ENCODE measurements at regions not wholly inside any gene's neighbourhood (a gene's known extent, or its start where the extent isn't known, plus 50 kb on each side); places are given as distances from the start of the nearest gene placed in this dataset.
A peak's percentile ranks its signal among the peaks of the same experiment; 100 is the strongest.

- Mint-ChIP-seq H3K9me3 (peaks cover 5% of the 10 kb centered on the region), H3K4me1 (ENCODE audit: unreplicated experiment) (peaks cover 4% of the 10 kb centered on the region), H3K36me3 (no peaks in the 10 kb centered on the region), H3K4me3 (no peak overlapping the region), H3K27me3 (no peaks in the 10 kb centered on the region), H3K27ac (no peak overlapping the region)
- TF ChIP-seq CTCF (conservative IDR thresholded peaks at IDR 0.05): no peak
- DNase-seq (ENCODE audit: extremely low spot score, unreplicated experiment): no peak
Measured at GRCh38 chr12:89920866-89921265, 212.2 kb upstream of the ATP2B1 start.

- Mint-ChIP-seq H3K27ac (no peak overlapping the region), H3K4me3 (no peak overlapping the region), H3K36me3 (no peaks in the 10 kb centered on the region), H3K9me3 (peaks cover 5% of the 10 kb centered on the region), H3K4me1 (ENCODE audit: unreplicated experiment) (peaks cover 4% of the 10 kb centered on the region), H3K27me3 (no peaks in the 10 kb centered on the region)
- TF ChIP-seq CTCF (conservative IDR thresholded peaks at IDR 0.05): no peak
- no peak for DNase-seq (ENCODE audit: extremely low spot score, unreplicated experiment)
Measured at GRCh38 chr12:89919241-89919906, 210.7 kb upstream of the ATP2B1 start.

- DNase-seq (ENCODE audit: extremely low spot score, unreplicated experiment): no peak
- Mint-ChIP-seq H3K27ac (peak overlapping the region; percentile 52), H3K36me3 (no peaks in the 10 kb centered on the region), H3K4me1 (ENCODE audit: unreplicated experiment) (peaks cover 4% of the 10 kb centered on the region), H3K4me3 (no peak overlapping the region), H3K27me3 (no peaks in the 10 kb centered on the region), H3K9me3 (peaks cover 5% of the 10 kb centered on the region)
- no peak for TF ChIP-seq CTCF (conservative IDR thresholded peaks at IDR 0.05)
Measured at GRCh38 chr12:89918172-89918846, 209.7 kb upstream of the ATP2B1 start.

- Mint-ChIP-seq H3K27ac (no peak overlapping the region), H3K4me1 (ENCODE audit: unreplicated experiment) (no peaks in the 10 kb centered on the region), H3K4me3 (no peak overlapping the region), H3K36me3 (no peaks in the 10 kb centered on the region), H3K9me3 (peaks cover 24% of the 10 kb centered on the region), H3K27me3 (no peaks in the 10 kb centered on the region)
- no peak for DNase-seq (ENCODE audit: extremely low spot score, unreplicated experiment)
- no peak for TF ChIP-seq CTCF (conservative IDR thresholded peaks at IDR 0.05)
Measured at GRCh38 chr12:89909753-89910152, 201.1 kb upstream of the ATP2B1 start.

GRCh38 chr12:89907659-89908058 lies 199.0 kb upstream of the ATP2B1 start:
- TF ChIP-seq CTCF (conservative IDR thresholded peaks at IDR 0.05): no peak
- Mint-ChIP-seq H3K36me3 (no peaks in the 10 kb centered on the region), H3K4me3 (no peak overlapping the region), H3K27me3 (no peaks in the 10 kb centered on the region), H3K4me1 (ENCODE audit: unreplicated experiment) (no peaks in the 10 kb centered on the region), H3K9me3 (peaks cover 22% of the 10 kb centered on the region), H3K27ac (no peak overlapping the region)
- DNase-seq (ENCODE audit: extremely low spot score, unreplicated experiment): no peak
